Testis (tissue), 2 donors: ENCODE measurements at regions not wholly inside any gene's neighbourhood (a gene's known extent, or its start where the extent isn't known, plus 50 kb on each side); places are given as distances from the start of the nearest gene placed in this dataset.

ENCODE experiments used
- POLR2A ChIP-seq: fragments of 450-650 bp; IDR thresholded peaks from one replicate; pipeline ENCODE4 v1.6.1; 2017; ENCODE audit warnings: antibody characterized with exemption, mild to moderate bottlenecking, moderate library complexity
- TF ChIP-seq, protein P1 (sequence below), 3 experiments: fragments of 450-650 bp in 2 of 3; fragments of 200-600 bp in 1 of 3; sonication (generic) in 1 of 3; IDR thresholded peaks; one replicate each; pipeline ENCODE4 v1.5.1; 2016 to 2019; ENCODE audit warnings: antibody characterized with exemption in 3 of 3, mild to moderate bottlenecking in 2 of 3, moderate library complexity in 1 of 3

DNA sequence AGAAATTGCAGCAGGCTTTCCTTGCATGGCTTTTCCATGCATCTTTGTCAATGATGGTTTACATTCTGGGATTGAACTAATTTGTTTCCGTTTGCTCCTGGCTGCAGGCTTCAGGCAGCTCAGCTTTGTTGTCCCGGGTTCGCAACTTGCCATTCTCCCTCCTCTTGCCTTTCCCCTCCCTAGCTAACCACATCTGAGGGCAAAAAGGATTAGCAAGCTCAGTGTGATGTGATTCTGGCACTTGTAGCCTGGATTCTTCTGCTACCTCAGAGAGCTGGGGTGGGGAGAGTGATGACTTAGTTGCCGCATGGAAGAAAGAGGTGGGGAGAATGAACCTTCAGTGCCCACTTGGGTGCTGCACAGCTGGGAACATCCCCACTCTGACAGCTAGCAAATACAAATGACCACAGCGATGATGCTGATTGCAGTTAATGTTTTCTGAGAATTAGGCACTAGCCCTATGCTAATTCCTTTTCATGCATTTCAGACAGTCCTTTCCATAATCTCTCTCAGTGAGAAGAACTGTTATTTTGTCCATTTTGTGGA, 120.2 kb upstream of the SALL1 start:
- TF ChIP-seq, protein P1, sequence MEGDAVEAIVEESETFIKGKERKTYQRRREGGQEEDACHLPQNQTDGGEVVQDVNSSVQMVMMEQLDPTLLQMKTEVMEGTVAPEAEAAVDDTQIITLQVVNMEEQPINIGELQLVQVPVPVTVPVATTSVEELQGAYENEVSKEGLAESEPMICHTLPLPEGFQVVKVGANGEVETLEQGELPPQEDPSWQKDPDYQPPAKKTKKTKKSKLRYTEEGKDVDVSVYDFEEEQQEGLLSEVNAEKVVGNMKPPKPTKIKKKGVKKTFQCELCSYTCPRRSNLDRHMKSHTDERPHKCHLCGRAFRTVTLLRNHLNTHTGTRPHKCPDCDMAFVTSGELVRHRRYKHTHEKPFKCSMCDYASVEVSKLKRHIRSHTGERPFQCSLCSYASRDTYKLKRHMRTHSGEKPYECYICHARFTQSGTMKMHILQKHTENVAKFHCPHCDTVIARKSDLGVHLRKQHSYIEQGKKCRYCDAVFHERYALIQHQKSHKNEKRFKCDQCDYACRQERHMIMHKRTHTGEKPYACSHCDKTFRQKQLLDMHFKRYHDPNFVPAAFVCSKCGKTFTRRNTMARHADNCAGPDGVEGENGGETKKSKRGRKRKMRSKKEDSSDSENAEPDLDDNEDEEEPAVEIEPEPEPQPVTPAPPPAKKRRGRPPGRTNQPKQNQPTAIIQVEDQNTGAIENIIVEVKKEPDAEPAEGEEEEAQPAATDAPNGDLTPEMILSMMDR (IDR thresholded peaks at IDR 0.05), result no peak
- TF ChIP-seq POLR2A, result no peak
